Activated naive CD8-positive, alpha-beta T cell (primary cell): ENCODE measurements at regions not wholly inside any gene's neighbourhood (a gene's known extent, or its start where the extent isn't known, plus 50 kb on each side); places are given as distances from the start of the nearest gene placed in this dataset.

Experiments
- H3K27ac Mint-ChIP-seq: one replicate; pipeline ENCODE4 v1.8.0; 2021; ENCODE audit warnings: mixed read lengths
- H3K27me3 Mint-ChIP-seq: one replicate; pipeline ENCODE4 v1.8.0; 2021; ENCODE audit warnings: mixed read lengths
- H3K36me3 Mint-ChIP-seq: one replicate; pipeline ENCODE4 v1.8.0; 2021; ENCODE audit warnings: mixed read lengths
- H3K4me1 Mint-ChIP-seq: one replicate; pipeline ENCODE4 v1.8.0; 2021; ENCODE audit warnings: low read depth, mixed read lengths
- H3K4me3 Mint-ChIP-seq: one replicate; pipeline ENCODE4 v1.8.0; 2021; ENCODE audit warnings: mild to moderate bottlenecking, mixed read lengths
- H3K9me3 Mint-ChIP-seq: one replicate; pipeline ENCODE4 v1.8.0; 2021; ENCODE audit warnings: low read depth, mixed read lengths

- no peak overlapping the region for H3K27ac Mint-ChIP-seq
- H3K4me3 Mint-ChIP-seq: no peak overlapping the region
- no peaks in the 10 kb centered on the region for H3K36me3 Mint-ChIP-seq
- peaks cover 9% of the 10 kb centered on the region for H3K27me3 Mint-ChIP-seq
- no peaks in the 10 kb centered on the region for H3K9me3 Mint-ChIP-seq
- no peaks in the 10 kb centered on the region for H3K4me1 Mint-ChIP-seq
These were observed 302.2 kb upstream of the CPEB2 start for GRCh38 chr4:14700083-14700482.

GRCh38 chr4:14700544-14700943, 301.7 kb upstream of the CPEB2 start:
- no peaks in the 10 kb centered on the region for H3K9me3 Mint-ChIP-seq
- no peaks in the 10 kb centered on the region for H3K4me1 Mint-ChIP-seq
- H3K4me3 Mint-ChIP-seq: no peak overlapping the region
- H3K27me3 Mint-ChIP-seq: peaks cover 9% of the 10 kb centered on the region
- H3K36me3 Mint-ChIP-seq: no peaks in the 10 kb centered on the region
- H3K27ac Mint-ChIP-seq: no peak overlapping the region

GRCh38 chr4:14701389-14701788, 300.9 kb upstream of the CPEB2 start:
- H3K27ac Mint-ChIP-seq: no peak overlapping the region
- H3K36me3 Mint-ChIP-seq: no peaks in the 10 kb centered on the region
- no peaks in the 10 kb centered on the region for H3K9me3 Mint-ChIP-seq

GRCh38 chr4:14701896-14702295, 300.4 kb upstream of the CPEB2 start:
- Mint-ChIP-seq H3K27me3 (peaks cover 7% of the 10 kb centered on the region), H3K36me3 (no peaks in the 10 kb centered on the region), H3K4me3 (no peak overlapping the region), H3K9me3 (no peaks in the 10 kb centered on the region), H3K27ac (no peak overlapping the region), H3K4me1 (no peaks in the 10 kb centered on the region)

More at GRCh38 chr4:14701389-14701788, 300.9 kb upstream of the CPEB2 start:
- Mint-ChIP-seq H3K4me1 (no peaks in the 10 kb centered on the region), H3K4me3 (no peak overlapping the region), H3K27me3 (peaks cover 7% of the 10 kb centered on the region)

GRCh38 chr4:14708574-14708973, 293.7 kb upstream of the CPEB2 start:
- H3K9me3 Mint-ChIP-seq: no peaks in the 10 kb centered on the region
- no peaks in the 10 kb centered on the region for H3K36me3 Mint-ChIP-seq
- H3K27ac Mint-ChIP-seq: no peak overlapping the region
- H3K4me3 Mint-ChIP-seq: no peak overlapping the region
- peaks cover 4% of the 10 kb centered on the region for H3K27me3 Mint-ChIP-seq
- H3K4me1 Mint-ChIP-seq: no peaks in the 10 kb centered on the region

- no peak overlapping the region for H3K27ac Mint-ChIP-seq
These were observed 291.0 kb upstream of the CPEB2 start for GRCh38 chr4:14711259-14711658.

GRCh38 chr4:14716691-14717090, 285.6 kb upstream of the CPEB2 start:
- Mint-ChIP-seq H3K4me3 (no peak overlapping the region), H3K27me3 (peaks cover 11% of the 10 kb centered on the region)

More at GRCh38 chr4:14711259-14711658, 291.0 kb upstream of the CPEB2 start:
- Mint-ChIP-seq H3K4me1 (no peaks in the 10 kb centered on the region), H3K9me3 (no peaks in the 10 kb centered on the region), H3K36me3 (no peaks in the 10 kb centered on the region), H3K4me3 (no peak overlapping the region), H3K27me3 (peaks cover 5% of the 10 kb centered on the region)

GRCh38 chr4:14719053-14719452, 283.2 kb upstream of the CPEB2 start:
- Mint-ChIP-seq H3K4me1 (no peaks in the 10 kb centered on the region), H3K36me3 (no peaks in the 10 kb centered on the region), H3K9me3 (no peaks in the 10 kb centered on the region), H3K27ac (no peak overlapping the region), H3K4me3 (no peak overlapping the region), H3K27me3 (peaks cover 11% of the 10 kb centered on the region)

More at GRCh38 chr4:14716691-14717090, 285.6 kb upstream of the CPEB2 start:
- Mint-ChIP-seq H3K4me1 (no peaks in the 10 kb centered on the region), H3K36me3 (no peaks in the 10 kb centered on the region), H3K9me3 (no peaks in the 10 kb centered on the region), H3K27ac (no peak overlapping the region)

- Mint-ChIP-seq H3K27me3 (peaks cover 3% of the 10 kb centered on the region), H3K4me1 (no peaks in the 10 kb centered on the region), H3K9me3 (no peaks in the 10 kb centered on the region), H3K4me3 (no peak overlapping the region), H3K36me3 (no peaks in the 10 kb centered on the region), H3K27ac (no peak overlapping the region)
These were observed 275.8 kb upstream of the CPEB2 start for GRCh38 chr4:14726441-14726840.

GRCh38 chr4:14726877-14727361, 275.4 kb upstream of the CPEB2 start:
- Mint-ChIP-seq H3K4me1 (no peaks in the 10 kb centered on the region), H3K27ac (no peak overlapping the region), H3K4me3 (no peak overlapping the region), H3K36me3 (no peaks in the 10 kb centered on the region), H3K9me3 (no peaks in the 10 kb centered on the region), H3K27me3 (peaks cover 6% of the 10 kb centered on the region)

- no peaks in the 10 kb centered on the region for H3K4me1 Mint-ChIP-seq
- no peak overlapping the region for H3K4me3 Mint-ChIP-seq
- no peaks in the 10 kb centered on the region for H3K9me3 Mint-ChIP-seq
- H3K27ac Mint-ChIP-seq: no peak overlapping the region
- H3K36me3 Mint-ChIP-seq: no peaks in the 10 kb centered on the region
- H3K27me3 Mint-ChIP-seq: peaks cover 6% of the 10 kb centered on the region
These were observed 272.8 kb upstream of the CPEB2 start for GRCh38 chr4:14729282-14730000.

- Mint-ChIP-seq H3K27ac (no peak overlapping the region), H3K9me3 (no peaks in the 10 kb centered on the region), H3K27me3 (peaks cover 9% of the 10 kb centered on the region), H3K4me3 (no peak overlapping the region), H3K36me3 (no peaks in the 10 kb centered on the region), H3K4me1 (no peaks in the 10 kb centered on the region)
These were observed 260.2 kb upstream of the CPEB2 start for GRCh38 chr4:14742054-14742453.

GRCh38 chr4:14743172-14743571, 259.1 kb upstream of the CPEB2 start:
- no peak overlapping the region for H3K4me3 Mint-ChIP-seq
- no peak overlapping the region for H3K27ac Mint-ChIP-seq
- H3K27me3 Mint-ChIP-seq: peaks cover 9% of the 10 kb centered on the region
- no peaks in the 10 kb centered on the region for H3K36me3 Mint-ChIP-seq
- no peaks in the 10 kb centered on the region for H3K4me1 Mint-ChIP-seq
- no peaks in the 10 kb centered on the region for H3K9me3 Mint-ChIP-seq

GRCh38 chr4:14743601-14744000, 258.7 kb upstream of the CPEB2 start:
- no peak overlapping the region for H3K4me3 Mint-ChIP-seq
- H3K4me1 Mint-ChIP-seq: no peaks in the 10 kb centered on the region
- H3K9me3 Mint-ChIP-seq: no peaks in the 10 kb centered on the region
- peaks cover 9% of the 10 kb centered on the region for H3K27me3 Mint-ChIP-seq
- no peak overlapping the region for H3K27ac Mint-ChIP-seq
- no peaks in the 10 kb centered on the region for H3K36me3 Mint-ChIP-seq

- Mint-ChIP-seq H3K4me1 (no peaks in the 10 kb centered on the region), H3K36me3 (no peaks in the 10 kb centered on the region), H3K4me3 (no peak overlapping the region), H3K9me3 (no peaks in the 10 kb centered on the region), H3K27ac (no peak overlapping the region), H3K27me3 (peaks cover 9% of the 10 kb centered on the region)
These were observed 257.9 kb upstream of the CPEB2 start for GRCh38 chr4:14744346-14744745.

GRCh38 chr4:14749910-14750309, 252.4 kb upstream of the CPEB2 start:
- H3K4me3 Mint-ChIP-seq: no peak overlapping the region
- no peaks in the 10 kb centered on the region for H3K4me1 Mint-ChIP-seq
- H3K9me3 Mint-ChIP-seq: peaks cover 22% of the 10 kb centered on the region
- H3K27me3 Mint-ChIP-seq: peaks cover 1% of the 10 kb centered on the region
- peaks cover 5% of the 10 kb centered on the region for H3K36me3 Mint-ChIP-seq
- H3K27ac Mint-ChIP-seq: no peak overlapping the region
